Midbrain (tissue), 1 donor: ENCODE measurements at regions not wholly inside any gene's neighbourhood (a gene's known extent, or its start where the extent isn't known, plus 50 kb on each side); places are given as distances from the start of the nearest gene placed in this dataset.

ENCODE experiments used
- DNase-seq: peaks from one replicate; lab custom pipeline; 2025; lab: John Stamatoyannopoulos, UW

DNA sequence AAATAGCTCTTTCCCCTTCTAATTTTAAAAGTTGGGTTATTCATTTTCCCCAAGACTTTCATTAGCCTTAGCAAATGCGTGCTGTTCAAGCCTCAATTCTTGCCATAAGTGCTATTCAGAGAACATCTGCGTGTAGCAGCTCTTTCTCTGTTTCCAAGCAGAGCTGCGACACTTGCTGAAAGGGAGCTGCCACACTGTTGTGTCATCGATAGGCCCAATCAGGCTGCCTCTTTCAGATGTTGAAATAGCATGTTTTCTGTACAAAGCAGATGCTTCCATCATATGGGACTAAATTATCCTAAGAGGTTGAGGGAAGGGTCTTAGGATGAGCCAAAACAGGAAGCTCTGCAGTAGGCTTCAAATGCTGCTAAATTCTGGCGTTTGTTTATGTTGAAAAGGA lies 220.9 kb upstream of the CDC14C start:
- DNase-seq = no peak

- DNase-seq = no peak
Observed at GRCh38 chr7:48708122-48708521, 216.2 kb upstream of the CDC14C start.

GRCh38 chr7:48708635-48709034 lies 215.7 kb upstream of the CDC14C start:
- no peak for DNase-seq

DNA sequence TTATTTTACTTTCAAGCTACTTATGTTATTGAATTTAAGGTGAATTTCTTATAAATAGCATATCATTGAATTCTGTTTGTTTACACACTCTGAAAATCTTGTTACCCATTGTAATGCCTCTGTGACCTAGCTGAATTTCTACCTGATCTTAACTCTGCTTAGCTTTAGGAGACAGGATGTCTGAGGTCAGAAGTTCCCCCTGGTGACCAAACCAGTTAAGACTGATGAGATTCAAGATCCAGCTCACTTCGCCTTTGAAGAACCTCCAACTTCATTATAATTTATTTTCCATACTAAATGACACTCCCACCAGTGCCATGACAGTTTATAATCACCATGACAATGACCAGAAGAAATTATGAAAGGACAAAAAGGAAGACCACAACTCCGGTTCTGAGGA lies 213.4 kb upstream of the CDC14C start:
- DNase-seq = no peak

GRCh38 chr7:48718731-48719378 lies 205.5 kb upstream of the CDC14C start:
- no peak for DNase-seq

DNA sequence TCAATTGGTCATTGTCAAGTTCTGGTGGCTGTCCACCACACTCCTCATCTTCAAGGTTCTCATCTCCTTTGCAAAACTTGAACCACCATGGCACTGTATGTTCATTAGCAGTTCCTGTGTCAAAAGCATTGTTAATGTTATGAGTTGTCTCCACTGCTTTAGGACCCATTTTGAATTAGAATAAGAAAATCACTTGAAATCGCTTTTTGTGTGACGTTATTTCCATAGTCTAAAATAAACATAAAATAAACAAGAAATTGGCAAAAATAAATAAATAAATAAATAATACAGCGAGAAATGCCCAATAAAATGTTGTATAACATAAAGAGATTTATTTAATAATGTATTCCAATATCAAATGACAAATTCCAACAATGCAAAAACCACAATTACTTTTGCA lies 195.5 kb upstream of the CDC14C start:
- no peak for DNase-seq

DNA sequence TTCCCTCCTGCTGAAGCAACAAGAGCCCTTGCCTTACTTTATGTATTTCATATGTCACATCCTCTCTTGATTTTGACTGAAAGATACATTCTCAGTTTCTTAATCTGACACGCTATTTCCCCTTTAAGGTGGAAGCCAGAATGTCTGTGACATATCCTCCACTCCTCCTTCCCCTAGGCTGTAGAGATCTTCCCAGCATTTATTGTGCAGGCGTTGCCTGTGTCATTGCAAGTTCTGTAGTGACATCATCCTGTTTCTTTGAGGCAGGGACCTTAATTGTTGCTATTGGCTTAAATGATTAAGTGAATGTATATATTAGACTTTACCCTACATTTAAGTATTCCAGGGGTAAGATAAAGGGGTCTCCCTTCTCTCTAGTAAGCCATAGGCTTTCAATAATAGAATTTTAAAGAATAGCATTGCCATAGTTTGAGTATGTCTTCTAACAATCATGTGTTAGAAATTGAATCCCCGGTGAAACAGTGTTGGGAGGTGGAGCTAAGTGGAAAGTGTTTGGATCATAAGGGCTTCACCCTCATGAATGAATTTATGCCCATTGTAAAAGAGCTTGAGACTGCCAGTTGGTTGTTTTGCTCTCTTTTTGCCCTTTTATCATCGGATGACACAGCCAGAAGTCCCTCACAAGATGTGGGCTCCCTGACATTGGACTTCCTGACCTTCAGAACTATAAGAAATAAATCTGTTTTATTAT lies 189.5 kb upstream of the CDC14C start:
- DNase-seq = no peak

- DNase-seq = no peak
Observed at GRCh38 chr7:48741545-48741944, 182.8 kb upstream of the CDC14C start.

DNA sequence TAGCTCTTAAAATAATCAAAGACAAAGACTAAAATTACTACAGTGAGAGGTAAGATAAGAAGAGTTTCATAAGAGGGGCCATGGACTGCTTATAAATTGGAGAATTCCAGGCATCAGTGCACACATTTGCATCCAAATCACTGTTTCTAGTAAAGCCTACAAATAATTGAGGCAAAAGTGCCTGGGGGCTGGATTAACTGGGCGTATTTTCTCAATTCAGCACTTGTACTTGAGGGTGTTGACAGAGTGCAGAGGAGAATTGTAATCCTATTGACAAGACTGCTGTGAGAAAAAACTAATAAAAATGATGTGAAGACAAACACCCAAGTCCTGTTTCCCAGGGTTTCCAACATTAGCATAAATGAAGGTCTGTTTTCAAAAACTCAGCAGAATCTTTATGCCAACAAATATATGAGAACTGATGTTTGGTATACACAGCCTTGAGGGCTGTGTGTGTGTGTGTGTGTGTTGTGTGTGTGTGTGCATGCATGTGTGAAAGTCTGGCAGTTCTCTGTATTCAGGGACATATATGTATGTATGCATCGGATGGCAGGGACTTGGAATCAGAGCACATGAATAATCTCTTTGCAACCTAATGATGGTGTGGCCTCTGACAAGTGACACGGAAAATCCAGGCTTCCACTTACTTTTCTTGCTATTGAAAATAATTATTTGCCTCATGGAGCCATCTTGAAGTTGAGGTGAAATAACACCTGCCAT lies 182.1 kb upstream of the CDC14C start:
- DNase-seq = no peak

GRCh38 chr7:48748081-48748833 lies 176.1 kb upstream of the CDC14C start:
- DNase-seq = no peak

DNA sequence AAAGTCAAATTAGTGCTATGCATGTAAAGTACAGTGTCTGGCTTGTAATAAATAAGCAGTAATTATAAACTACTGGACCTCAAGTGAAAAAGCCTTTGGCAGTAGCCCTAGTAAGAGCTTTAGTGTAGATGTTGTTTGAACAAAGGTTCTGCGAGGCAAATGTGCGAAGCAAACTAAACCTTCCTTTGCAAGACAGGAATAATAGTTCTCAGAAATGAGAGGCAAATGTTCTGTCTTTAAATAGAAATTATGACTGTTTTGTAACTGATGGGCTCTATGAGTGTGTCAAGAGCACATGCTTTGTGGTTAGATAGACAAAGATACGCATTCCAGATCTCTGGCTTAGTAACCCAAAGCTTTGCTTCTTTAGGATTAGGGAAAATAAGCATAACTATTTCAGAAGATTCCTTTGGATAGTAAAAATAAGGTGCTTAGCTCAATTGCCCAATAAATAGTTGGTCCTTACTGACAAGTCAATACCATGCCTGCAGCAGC lies 169.2 kb upstream of the CDC14C start:
- no peak for DNase-seq

DNA sequence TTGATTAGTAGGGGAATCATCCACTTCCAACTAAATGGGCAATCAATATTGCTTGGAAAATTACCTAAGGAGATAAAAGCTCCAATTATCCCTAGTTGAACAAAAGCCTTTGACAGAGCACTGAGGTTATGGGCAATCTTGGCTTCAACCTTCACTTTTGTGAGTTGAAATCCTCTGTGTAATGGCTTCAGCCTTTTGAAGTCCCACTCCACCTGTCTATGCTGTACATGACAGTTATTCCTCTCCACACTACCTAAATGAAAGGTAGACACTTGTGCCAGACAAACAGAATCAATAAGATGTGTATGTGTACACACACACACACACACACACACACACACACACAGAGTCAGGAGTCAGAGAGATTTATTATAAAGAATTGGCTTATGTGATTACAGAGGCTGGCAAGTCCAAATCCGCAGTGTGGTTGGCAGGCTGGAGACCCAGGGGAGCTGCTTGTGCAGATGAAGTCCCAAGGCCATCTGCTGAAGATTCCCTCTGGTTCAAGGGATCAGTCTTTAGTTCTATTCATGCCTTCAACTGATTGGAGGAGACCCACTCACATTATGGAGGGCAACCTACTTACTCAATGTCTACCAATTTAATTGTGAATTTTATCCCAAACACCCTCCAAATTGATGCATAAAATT lies 164.8 kb upstream of the CDC14C start:
- DNase-seq = no peak

DNA sequence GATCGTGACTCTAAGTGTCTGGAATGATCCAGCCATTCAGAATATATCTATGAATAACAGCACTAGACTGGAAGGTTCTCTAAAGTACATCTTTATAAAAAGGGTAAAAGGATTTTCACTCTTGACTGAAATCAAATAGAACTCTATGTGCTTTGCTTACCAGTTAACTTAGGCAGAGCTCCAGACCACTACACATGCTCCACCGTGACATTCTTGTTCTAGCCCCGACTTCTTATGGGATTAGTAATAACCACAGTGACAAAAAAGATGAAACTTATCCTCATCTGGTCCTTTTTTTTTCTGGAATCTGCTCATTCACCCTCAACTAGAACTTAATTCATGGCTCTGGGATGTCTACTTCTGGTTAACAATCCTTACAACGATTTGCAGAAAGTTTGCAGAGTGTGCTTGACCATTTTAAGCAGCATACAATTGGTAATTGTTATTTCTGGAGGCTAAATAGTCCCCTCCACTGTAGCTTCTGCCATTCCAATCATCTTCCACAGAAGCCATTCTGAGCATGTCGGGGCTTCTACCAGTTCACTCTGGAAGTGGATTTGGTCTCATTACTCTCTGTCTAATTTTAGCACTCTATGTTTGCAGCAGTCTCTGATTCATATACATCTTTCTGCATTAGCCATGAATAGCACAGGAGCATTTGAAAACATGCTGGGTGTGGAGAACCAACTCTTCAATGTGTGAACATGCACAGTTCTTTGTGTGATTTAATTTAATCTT lies 163.7 kb upstream of the CDC14C start:
- DNase-seq = no peak

- no peak for DNase-seq
Observed at GRCh38 chr7:48780862-48781261, 143.5 kb upstream of the CDC14C start.

DNA sequence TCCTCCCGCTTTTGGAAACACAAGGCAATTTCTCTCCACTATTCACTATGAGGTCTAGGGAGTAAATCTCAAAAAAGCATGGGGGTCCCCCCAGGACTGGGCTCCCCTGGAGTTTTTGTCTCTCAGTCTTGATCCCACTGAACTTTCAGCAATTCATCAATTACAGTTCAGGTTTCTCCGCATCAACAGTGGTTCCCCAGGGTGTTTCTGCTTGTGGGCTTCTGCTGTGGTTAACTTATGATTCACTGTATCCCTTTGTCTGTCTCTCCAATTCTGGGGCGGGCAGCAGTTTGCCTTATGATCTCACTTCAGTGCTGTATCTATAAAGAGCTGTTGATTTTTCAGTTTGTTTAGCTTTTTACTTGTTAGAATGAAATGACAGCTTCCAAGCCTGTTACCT lies 142.6 kb upstream of the CDC14C start:
- no peak for DNase-seq

- DNase-seq = no peak
Observed at GRCh38 chr7:48782511-48782910, 141.8 kb upstream of the CDC14C start.

DNA sequence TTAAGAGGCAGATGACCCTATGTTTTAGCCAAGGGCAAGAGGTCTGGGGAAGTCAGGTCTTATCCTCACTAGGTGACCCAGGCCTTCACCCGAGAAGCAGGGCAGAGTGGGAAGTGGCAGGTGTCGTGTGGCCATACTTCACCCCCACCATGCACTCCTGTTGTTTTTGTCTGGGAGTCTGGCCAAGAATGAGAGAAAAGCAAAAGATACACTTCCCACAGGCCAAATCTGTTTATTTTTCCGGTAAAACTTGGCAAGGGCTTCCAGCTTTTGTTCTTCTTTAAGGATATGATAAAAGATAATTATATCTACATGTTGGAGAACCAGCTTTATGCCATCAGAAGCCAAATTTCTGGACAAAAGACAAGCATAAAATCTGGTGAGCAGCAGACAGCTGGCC lies 137.4 kb upstream of the CDC14C start:
- DNase-seq = no peak

GRCh38 chr7:48803250-48803649 lies 121.1 kb upstream of the CDC14C start:
- DNase-seq = no peak

DNA sequence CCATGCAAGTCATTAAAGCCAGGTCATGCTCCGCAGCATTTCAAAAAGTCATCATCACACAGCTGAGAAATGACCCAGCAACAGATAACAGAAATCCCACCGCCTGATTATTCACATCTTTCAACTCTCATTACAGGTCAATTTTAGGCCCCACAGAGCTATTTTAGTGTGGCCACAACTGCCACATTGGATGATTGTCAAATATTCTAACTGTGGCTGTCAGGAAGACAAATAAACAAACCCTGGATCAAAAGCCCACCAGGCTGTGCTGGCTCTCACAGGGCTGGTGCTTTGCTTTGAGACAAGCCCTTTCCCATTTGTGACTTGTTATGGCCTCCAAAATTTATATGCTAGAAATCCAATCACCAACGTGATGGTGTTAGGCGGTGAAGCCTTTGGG lies 117.6 kb upstream of the CDC14C start:
- no peak for DNase-seq

DNA sequence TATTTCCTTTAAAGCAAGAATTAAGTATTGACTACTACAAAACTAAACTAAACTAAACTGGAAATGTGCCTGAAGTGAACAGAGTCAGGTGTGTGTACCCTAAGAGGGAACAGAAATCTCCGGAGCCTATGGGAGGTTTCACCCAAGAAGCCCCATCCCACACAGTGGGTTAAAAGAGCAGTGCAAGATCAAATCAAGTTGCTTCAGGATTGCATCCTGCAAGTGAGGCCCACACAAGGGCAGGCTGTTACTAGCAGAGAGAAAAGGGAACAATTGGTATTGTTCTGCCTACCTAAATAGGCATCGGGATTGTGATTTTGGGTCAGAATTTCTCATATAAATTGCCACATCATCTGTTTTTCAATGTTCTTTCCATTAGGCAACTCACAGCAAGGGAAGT lies 113.3 kb upstream of the CDC14C start:
- no peak for DNase-seq

DNA sequence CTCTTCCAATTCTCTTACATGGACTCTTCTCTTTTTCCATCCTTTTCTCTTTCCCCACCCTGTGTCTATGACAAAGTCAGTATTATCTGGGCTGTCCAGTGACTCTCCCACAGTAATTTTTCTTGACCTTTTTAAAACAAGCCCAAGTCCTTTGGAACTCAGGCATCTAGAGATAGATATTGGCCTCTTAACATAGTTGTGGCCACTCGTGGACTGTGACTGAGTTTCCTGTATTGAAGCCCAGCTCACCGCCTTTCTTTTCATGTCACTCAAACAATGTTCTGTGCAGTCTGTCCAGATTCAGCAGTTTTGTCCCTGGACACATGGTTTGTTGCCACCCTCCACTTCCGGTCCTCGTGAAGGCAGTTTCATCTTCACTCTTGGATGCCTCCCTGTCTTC lies 110.9 kb upstream of the CDC14C start:
- DNase-seq = no peak
